RWPE1 (cell line): ENCODE measurements at regions not wholly inside any gene's neighbourhood (a gene's known extent, or its start where the extent isn't known, plus 50 kb on each side); places are given as distances from the start of the nearest gene placed in this dataset.

Experiments
- CTCF ChIA-PET: fragments of 350-600 bp; sonication (Branson Sonifier 250); formaldehyde crosslinking; extraction: SDS; loops from one replicate; lab custom pipeline; 2021; lab: Yijun Ruan, JAX
- POLR2A ChIA-PET: fragments of 400-600 bp; formaldehyde crosslinking; extraction: SDS; loops from one replicate; lab custom pipeline; 2020; ENCODE audit warnings: antibody characterized with exemption; ENCODE audit not compliant: low non-redundant PET; lab: Yijun Ruan, JAX
- DNase-seq: peaks from one replicate; pipeline ENCODE4 v3.0.0; 2012; ENCODE audit warnings: low spot score
- H3K27ac ChIP-seq: fragments of 450-650 bp; 2 replicates; pipeline ENCODE4 v1.5.1; 2017
- TF ChIP-seq, protein P1 (sequence below): fragments of 450-650 bp; conservative IDR thresholded peaks from 2 replicates; pipeline ENCODE4 v1.5.1; 2017; ENCODE audit warnings: low read depth, mild to moderate bottlenecking

- peak overlapping the region; percentile 74 for H3K27ac ChIP-seq
- ChIA-PET CTCF (interaction anchor here (0.5 to 2.4 kb wide), 2 partner anchors 46 to 465 kb away, joined by 3 to 6 read pairs; no protein-coding TSS in a partner anchor), POLR2A (no interaction called here)
- peak; percentile 85 for DNase-seq
- TF ChIP-seq, protein P1, sequence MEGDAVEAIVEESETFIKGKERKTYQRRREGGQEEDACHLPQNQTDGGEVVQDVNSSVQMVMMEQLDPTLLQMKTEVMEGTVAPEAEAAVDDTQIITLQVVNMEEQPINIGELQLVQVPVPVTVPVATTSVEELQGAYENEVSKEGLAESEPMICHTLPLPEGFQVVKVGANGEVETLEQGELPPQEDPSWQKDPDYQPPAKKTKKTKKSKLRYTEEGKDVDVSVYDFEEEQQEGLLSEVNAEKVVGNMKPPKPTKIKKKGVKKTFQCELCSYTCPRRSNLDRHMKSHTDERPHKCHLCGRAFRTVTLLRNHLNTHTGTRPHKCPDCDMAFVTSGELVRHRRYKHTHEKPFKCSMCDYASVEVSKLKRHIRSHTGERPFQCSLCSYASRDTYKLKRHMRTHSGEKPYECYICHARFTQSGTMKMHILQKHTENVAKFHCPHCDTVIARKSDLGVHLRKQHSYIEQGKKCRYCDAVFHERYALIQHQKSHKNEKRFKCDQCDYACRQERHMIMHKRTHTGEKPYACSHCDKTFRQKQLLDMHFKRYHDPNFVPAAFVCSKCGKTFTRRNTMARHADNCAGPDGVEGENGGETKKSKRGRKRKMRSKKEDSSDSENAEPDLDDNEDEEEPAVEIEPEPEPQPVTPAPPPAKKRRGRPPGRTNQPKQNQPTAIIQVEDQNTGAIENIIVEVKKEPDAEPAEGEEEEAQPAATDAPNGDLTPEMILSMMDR, result no peak
These were observed 61.2 kb upstream of the SIRPG start for GRCh38 chr20:1718604-1719384.

DNA sequence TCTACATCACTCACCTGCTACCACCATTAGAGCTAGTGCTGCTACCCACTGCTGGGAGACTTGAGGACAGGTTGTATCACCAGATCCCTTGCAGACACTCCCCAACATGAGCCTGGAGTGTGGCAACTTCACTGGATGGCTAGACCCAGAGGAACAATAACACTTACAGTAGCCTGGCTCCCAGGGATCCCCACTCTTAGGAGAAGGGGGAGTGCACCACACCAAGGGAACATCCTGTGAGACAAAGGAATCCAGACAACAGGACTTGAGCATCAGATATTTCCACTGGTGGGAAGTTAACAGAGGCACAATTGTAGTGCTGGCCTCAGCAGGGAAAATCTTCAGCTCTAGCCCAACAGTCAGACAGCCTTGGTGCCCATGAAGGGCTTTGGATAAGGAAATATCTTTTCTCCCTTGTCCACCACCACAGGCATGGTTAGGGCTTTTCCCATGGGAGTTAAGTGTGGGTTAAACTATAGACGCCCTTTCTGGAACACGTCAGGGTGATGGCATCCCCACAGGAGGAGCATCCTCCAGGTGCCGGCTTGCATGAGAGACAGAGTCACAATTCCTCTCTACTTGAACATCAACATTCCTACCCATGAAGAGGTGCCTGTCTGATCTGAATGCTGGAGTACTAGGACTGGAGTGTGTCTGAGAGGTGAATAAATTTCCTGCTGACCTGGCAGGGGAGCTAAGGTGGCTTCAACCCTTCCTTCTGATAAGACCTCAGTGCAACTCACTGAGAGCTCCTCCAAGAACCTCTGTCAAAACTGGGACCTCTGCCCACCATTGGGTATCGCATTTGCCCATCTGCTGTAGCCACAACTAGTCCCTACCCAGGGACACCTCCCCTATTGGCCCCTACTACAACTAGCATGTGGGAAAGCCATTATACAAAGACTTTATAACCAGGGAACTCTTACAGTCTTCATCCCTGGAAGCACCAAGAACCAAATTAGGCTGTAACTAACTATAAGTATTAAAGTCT lies 55.4 kb upstream of the SIRPG start:
- no peak for DNase-seq
- TF ChIP-seq, protein P1, result no peak
- H3K27ac ChIP-seq, result no peak overlapping the region
- ChIA-PET CTCF (interaction anchor here (0.8 kb wide), 1 partner anchor 298 kb away, joined by 5 read pairs; no protein-coding TSS in a partner anchor), POLR2A (no interaction called here)

DNA sequence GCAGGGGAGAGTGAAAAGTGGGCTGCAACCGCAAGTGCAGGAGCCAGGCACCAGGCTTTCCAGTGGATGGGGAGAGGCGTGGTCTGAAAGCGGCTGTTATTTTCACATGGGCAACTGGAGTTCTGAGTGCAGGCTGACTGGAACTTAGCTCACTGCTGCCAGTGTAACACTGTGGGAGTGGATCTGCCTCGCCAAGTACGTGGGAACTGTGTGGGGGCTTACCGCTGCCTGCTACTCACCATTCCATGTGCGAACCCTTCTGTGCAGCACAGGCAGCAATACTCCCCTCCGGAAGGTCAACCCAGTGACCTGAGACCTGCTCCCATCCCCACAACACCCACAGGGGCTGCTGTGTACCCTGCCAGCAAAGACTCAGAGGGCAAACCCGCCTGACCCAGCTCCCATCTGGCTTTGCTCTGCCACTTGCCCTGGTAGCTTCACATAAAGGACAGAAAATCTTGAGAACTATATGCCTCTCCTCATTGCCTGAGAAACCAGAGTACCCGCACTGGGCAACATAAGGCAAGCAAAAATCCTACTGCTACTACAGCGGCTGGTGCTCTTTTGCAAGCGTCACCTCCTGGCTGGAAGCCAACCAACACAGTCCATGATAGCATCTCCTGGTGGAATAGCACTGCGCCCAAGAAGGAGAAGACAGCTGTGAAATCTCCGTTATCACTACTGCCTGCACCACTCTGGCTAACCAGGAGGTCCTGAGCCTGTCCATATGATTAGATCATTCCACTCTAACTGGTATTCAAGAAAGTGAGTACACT lies 54.4 kb upstream of the SIRPG start:
- no peak for DNase-seq
- POLR2A ChIA-PET, result no interaction called here
- no peak overlapping the region for H3K27ac ChIP-seq
- TF ChIP-seq, protein P1, result no peak
- CTCF ChIA-PET, result no interaction called here

DNA sequence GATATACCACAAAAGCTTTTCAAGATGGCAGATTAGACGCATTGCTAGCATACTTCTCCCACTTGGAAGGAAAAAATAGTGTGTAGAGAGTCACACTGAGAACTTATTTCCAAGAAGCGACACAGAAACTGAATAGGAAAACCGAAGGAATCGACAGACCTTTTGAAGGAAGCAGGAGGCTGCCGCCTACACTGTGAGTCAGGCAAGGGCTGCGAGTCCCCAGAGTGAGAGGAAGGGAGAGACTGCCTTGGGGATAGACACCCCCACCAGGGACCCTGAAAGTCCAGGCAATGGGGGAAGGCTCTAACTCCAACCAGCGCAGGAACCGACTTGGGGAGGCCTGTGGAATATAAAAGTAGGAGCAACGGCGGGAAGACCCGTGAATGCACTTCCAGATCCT lies 53.7 kb upstream of the SIRPG start:
- TF ChIP-seq, protein P1, result no peak
- ChIA-PET CTCF (no interaction called here), POLR2A (no interaction called here)
- H3K27ac ChIP-seq, result no peak overlapping the region
- DNase-seq, result no peak

- POLR2A ChIA-PET, result no interaction called here
- no peak for DNase-seq
- TF ChIP-seq, protein P1, result no peak
- CTCF ChIA-PET, result no interaction called here
- no peak overlapping the region for H3K27ac ChIP-seq
These were observed 52.9 kb upstream of the SIRPG start for GRCh38 chr20:1710484-1710883.
